AG04450 (cell line): ENCODE measurements at regions not wholly inside any gene's neighbourhood (a gene's known extent, or its start where the extent isn't known, plus 50 kb on each side); places are given as distances from the start of the nearest gene placed in this dataset.
"Not testable (repeated sequence)": the region's sequence is repeated elsewhere in the genome, so short reads cannot be mapped to it uniquely, and the experiment has no call there.

Experiments used
- CTCF ChIA-PET: fragments of 300-600, 350-600 bp; formaldehyde crosslinking; extraction: SDS; loops from one replicate; lab custom pipeline; 2022; ENCODE audit warnings: antibody characterized with exemption, inconsistent platforms; lab: Charles Lee
- POLR2A ChIA-PET: fragments of 350-600 bp; formaldehyde crosslinking; extraction: SDS; loops from one replicate; lab custom pipeline; 2021; ENCODE audit warnings: antibody characterized with exemption, inconsistent platforms; lab: Yijun Ruan, JAX
- DNase-seq: peaks from one replicate; pipeline ENCODE4 v3.0.0-alpha.2; 2011; ENCODE audit warnings: low read depth, low spot score
- H3K27ac ChIP-seq: one replicate; pipeline ENCODE4 v1.5.1; 2012; ENCODE audit warnings: low read depth, low read length, control low read depth
- H3K27me3 ChIP-seq: one replicate; pipeline ENCODE4 v1.6.0; 2012; ENCODE audit warnings: low read length; ENCODE audit not compliant: control insufficient read depth, insufficient read depth
- H3K4me3 ChIP-seq: 2 replicates; pipeline ENCODE4 v1.5.1; 2011; ENCODE audit warnings: mild to moderate bottlenecking, low read depth, low read length, control low read depth
- H3K9me3 ChIP-seq: 2 replicates; pipeline ENCODE4 v1.5.1; 2012; ENCODE audit warnings: low read length; ENCODE audit not compliant: control insufficient read depth, insufficient read depth
- TF ChIP-seq, protein P1 (sequence below): IDR thresholded peaks from 2 replicates; pipeline ENCODE4 v1.5.1; 2011; ENCODE audit warnings: low read depth, low read length, control low read depth, inconsistent platforms

DNA sequence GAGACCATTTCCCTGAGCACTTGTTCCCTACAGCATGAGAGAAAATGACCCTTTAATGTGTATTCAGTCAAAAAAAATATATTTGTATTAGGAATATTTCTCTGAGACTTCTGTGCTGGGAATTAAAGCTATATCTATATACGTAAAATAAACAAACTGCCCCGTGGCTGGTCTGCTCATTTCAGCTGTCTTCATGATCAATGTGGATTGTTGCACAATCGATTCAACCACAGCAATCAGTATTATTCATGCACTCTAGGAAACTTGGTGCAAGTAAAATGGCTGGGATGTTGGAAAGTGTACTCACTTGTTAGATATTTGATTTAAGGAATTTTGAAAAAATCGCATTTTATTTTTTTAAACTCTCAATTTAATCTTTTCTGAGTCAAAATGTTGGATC is 307.9 kb upstream of the ZFP42 start:
- TF ChIP-seq, protein P1, sequence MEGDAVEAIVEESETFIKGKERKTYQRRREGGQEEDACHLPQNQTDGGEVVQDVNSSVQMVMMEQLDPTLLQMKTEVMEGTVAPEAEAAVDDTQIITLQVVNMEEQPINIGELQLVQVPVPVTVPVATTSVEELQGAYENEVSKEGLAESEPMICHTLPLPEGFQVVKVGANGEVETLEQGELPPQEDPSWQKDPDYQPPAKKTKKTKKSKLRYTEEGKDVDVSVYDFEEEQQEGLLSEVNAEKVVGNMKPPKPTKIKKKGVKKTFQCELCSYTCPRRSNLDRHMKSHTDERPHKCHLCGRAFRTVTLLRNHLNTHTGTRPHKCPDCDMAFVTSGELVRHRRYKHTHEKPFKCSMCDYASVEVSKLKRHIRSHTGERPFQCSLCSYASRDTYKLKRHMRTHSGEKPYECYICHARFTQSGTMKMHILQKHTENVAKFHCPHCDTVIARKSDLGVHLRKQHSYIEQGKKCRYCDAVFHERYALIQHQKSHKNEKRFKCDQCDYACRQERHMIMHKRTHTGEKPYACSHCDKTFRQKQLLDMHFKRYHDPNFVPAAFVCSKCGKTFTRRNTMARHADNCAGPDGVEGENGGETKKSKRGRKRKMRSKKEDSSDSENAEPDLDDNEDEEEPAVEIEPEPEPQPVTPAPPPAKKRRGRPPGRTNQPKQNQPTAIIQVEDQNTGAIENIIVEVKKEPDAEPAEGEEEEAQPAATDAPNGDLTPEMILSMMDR, result no peak
- Histone ChIP-seq H3K9me3 (no peaks in the 10 kb centered on the region), H3K27me3 (no peaks in the 10 kb centered on the region), H3K27ac (no peak overlapping the region), H3K4me3 (no peak overlapping the region)
- CTCF ChIA-PET, result no interaction called here
- DNase-seq, result no peak
- POLR2A ChIA-PET, result no interaction called here

DNA sequence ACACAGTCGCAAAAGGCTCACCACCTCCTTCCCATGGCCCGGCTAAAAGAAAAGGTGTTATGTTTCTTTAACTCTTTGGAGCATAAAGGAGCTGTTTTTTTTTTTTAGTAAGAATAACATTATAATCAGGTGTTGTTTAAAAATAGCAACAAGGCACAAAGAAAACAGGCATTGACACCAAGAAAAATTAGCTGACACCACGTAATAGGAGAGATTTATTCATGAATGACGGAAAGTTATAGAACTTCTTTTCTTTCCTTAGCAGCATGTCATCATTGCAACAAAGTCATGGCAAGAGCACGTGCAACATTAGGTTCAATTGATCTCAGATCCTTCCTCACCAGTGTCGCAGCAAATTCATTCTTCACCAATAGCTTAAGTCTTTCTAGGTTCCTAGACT is 302.9 kb upstream of the ZFP42 start:
- no peak for DNase-seq
- H3K9me3 ChIP-seq, result no peaks in the 10 kb centered on the region
- POLR2A ChIA-PET, result no interaction called here
- CTCF ChIA-PET, result interaction anchor here (0.6 kb wide), 1 partner anchor 1361 kb away, joined by 4 read pairs; no protein-coding TSS in a partner anchor
- no peak overlapping the region for H3K27ac ChIP-seq
- H3K27me3 ChIP-seq, result no peaks in the 10 kb centered on the region
- no peak overlapping the region for H3K4me3 ChIP-seq
- TF ChIP-seq, protein P1, result no peak

DNA sequence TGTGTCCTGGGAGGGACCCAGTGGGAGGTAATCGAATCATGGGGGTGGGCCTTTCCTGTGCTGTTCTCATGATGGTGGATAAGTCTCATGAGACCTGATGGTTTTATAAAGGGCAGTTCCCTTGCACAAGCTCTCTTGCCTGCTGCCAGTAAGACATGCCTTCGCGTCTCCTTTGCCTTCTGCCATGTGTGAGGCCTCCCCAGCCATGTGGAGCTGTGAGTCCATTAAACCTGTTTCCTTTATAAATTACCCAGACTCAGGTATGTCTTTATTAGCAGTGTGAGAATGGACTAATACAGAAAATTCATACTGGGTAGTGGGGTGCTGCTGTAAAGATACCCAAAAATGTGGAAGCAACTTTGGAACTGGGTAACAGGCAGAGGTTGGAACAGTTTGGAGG is 300.0 kb upstream of the ZFP42 start:
- H3K27me3 ChIP-seq, H3K27ac ChIP-seq, H3K9me3 ChIP-seq, DNase-seq, CTCF ChIA-PET, H3K4me3 ChIP-seq, POLR2A ChIA-PET: not testable (repeated sequence)

DNA sequence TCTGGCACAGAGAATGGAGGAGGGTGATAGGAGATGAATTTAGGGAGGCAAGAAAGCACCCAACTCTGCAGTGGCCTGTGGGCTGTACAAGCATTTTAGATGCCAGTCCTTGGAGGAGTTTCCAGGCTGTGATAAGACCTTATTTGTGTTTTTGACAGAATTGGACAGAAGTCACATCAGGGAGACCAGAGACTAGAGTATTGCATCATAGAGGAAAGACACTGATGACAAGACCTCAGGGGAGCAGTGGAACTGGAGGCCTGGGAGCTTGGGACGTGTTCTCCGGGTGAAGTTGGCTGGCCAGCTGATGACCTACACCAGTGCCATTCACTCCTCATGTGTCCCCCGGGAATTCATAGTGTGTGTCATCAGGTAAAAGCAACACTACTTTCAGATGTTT is 284.0 kb upstream of the ZFP42 start:
- Histone ChIP-seq H3K27ac (no peak overlapping the region), H3K27me3 (no peaks in the 10 kb centered on the region), H3K4me3 (no peak overlapping the region), H3K9me3 (peaks cover 4% of the 10 kb centered on the region)
- ChIA-PET CTCF (no interaction called here), POLR2A (no interaction called here)
- TF ChIP-seq, protein P1, result no peak
- no peak for DNase-seq

DNA sequence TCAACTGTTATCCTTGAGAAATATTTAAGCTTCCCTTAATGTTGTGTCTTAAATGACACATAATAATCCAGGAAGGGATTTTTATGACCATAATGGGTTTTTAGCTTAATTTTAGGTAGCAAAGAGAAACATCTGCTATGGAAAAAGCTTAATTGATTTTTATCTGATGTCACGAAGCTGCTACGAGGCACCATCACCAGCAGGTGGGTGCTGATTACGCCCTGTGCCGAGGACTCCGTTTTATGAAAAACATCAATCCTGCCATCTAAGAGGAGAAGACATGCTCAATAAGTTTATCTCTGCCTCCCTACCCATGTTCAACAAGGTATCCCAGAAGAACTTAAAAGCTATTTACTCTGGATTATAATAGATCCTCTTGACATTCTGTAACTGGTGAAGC is 280.6 kb upstream of the ZFP42 start:
- POLR2A ChIA-PET, result no interaction called here
- Histone ChIP-seq H3K4me3 (no peak overlapping the region), H3K9me3 (no peaks in the 10 kb centered on the region), H3K27me3 (no peaks in the 10 kb centered on the region), H3K27ac (no peak overlapping the region)
- no peak for DNase-seq
- CTCF ChIA-PET, result no interaction called here
- TF ChIP-seq, protein P1, result no peak

DNA sequence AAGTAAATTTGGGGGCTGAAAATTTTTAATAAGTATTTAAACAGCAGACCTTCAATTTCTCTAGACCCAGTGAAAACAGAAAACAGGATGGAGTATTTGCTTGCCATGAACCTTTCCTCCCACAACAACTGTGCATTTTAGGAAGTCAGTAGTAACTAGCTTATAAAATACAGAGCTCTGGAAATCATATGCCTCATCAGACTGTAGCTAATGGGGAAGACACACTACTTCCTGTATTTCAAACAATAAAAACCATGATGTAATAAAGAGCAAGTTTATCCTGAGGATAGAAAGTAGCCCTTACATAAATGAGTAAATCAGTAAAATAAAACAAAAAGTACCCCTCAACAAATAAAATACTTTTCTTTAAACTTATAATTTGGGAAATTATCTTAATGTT is 280.1 kb upstream of the ZFP42 start:
- H3K27ac ChIP-seq, result no peak overlapping the region
- TF ChIP-seq, protein P1, result no peak
- no peaks in the 10 kb centered on the region for H3K27me3 ChIP-seq
- H3K4me3 ChIP-seq, result no peak overlapping the region
- CTCF ChIA-PET, result no interaction called here
- POLR2A ChIA-PET, result no interaction called here
- H3K9me3 ChIP-seq, result no peaks in the 10 kb centered on the region
- no peak for DNase-seq
